Activated T-helper 2 cell treated with anti-CD3 and anti-CD28 coated beads, Interferon-gamma antibody, Interleukin-2, Interleukin-4, amounts not matched to agents 10 μg/mL and 5 μg/mL and 100 μg/mL, durations not matched to agents 14 hours and 24 hours and 36 hours (primary cell): ENCODE measurements at regions not wholly inside any gene's neighbourhood (a gene's known extent, or its start where the extent isn't known, plus 50 kb on each side); places are given as distances from the start of the nearest gene placed in this dataset.
"Not testable (repeated sequence)": the region's sequence is repeated elsewhere in the genome, so short reads cannot be mapped to it uniquely, and the experiment has no call there.

Experiments
- DNase-seq: peaks from one replicate; pipeline ENCODE4 v3.0.0; 2021; ENCODE audit warnings: low spot score
- H3K27ac Mint-ChIP-seq: one replicate; pipeline ENCODE4 v1.8.0; 2021; ENCODE audit warnings: mixed read lengths
- H3K27me3 Mint-ChIP-seq: one replicate; pipeline ENCODE4 v1.8.0; 2021; ENCODE audit warnings: low read depth, mixed read lengths
- H3K36me3 Mint-ChIP-seq: one replicate; pipeline ENCODE4 v1.8.0; 2021; ENCODE audit warnings: low read depth, mixed read lengths
- H3K4me1 Mint-ChIP-seq: one replicate; pipeline ENCODE4 v1.8.0; 2021; ENCODE audit warnings: low read depth, mixed read lengths
- H3K4me3 Mint-ChIP-seq: one replicate; pipeline ENCODE4 v1.8.0; 2021; ENCODE audit warnings: low read depth, mild to moderate bottlenecking, moderate library complexity, mixed read lengths
- H3K9me3 Mint-ChIP-seq: one replicate; pipeline ENCODE4 v1.8.0; 2021; ENCODE audit warnings: mixed read lengths
- intact Hi-C: fragments of 100-400 bp; cut with micrococcal nuclease; formaldehyde crosslinking; loops from one replicate; pipeline ENCODE4 v1.15.1; 2023

GRCh38 chr5:104126980-104127379 is 564.4 kb upstream of the NUDT12 start:
- DNase-seq, result no peak
- H3K27ac Mint-ChIP-seq, result no peak overlapping the region
- intact Hi-C loops, result no loop called here
- no peak overlapping the region for H3K4me3 Mint-ChIP-seq
- peaks cover 13% of the 10 kb centered on the region for H3K9me3 Mint-ChIP-seq
- H3K27me3 Mint-ChIP-seq, result no peaks in the 10 kb centered on the region
- no peaks in the 10 kb centered on the region for H3K4me1 Mint-ChIP-seq
- no peaks in the 10 kb centered on the region for H3K36me3 Mint-ChIP-seq

GRCh38 chr5:104119529-104119928 is 556.9 kb upstream of the NUDT12 start:
- intact Hi-C loops, result no loop called here
- no peak for DNase-seq
- Mint-ChIP-seq H3K27ac (no peak overlapping the region), H3K4me3 (no peak overlapping the region), H3K27me3 (no peaks in the 10 kb centered on the region), H3K4me1 (no peaks in the 10 kb centered on the region), H3K36me3 (no peaks in the 10 kb centered on the region), H3K9me3 (peaks cover 11% of the 10 kb centered on the region)

DNA sequence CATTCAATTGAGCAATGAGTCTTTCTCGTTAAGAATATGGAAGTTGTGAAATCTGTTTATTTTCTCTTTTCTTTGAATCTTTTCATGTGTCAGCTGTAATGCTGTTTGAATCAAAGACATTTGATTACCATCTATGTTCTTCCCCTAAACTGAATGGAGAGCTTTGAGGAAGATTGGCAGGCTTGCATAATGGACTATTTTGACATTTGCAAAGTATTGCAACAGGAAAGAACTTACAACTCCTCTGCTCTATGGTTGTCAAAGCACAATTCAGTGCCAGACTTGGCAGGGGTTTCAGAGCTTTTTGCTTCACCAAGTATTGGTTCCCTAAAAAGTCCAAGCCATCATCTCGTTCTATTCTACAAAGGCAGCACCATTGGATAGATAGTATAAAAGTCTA is 549.0 kb upstream of the NUDT12 start:
- no peak for DNase-seq
- H3K27me3 Mint-ChIP-seq, result no peaks in the 10 kb centered on the region
- H3K9me3 Mint-ChIP-seq, result peaks cover 13% of the 10 kb centered on the region
- no peak overlapping the region for H3K4me3 Mint-ChIP-seq
- intact Hi-C loops, result no loop called here
- no peaks in the 10 kb centered on the region for H3K4me1 Mint-ChIP-seq
- no peaks in the 10 kb centered on the region for H3K36me3 Mint-ChIP-seq
- H3K27ac Mint-ChIP-seq, result no peak overlapping the region

GRCh38 chr5:104096451-104096850 is 533.9 kb upstream of the NUDT12 start:
- no peaks in the 10 kb centered on the region for H3K36me3 Mint-ChIP-seq
- no peak overlapping the region for H3K4me3 Mint-ChIP-seq
- H3K4me1 Mint-ChIP-seq, result no peaks in the 10 kb centered on the region
- H3K27ac Mint-ChIP-seq, result no peak overlapping the region
- DNase-seq, result no peak
- intact Hi-C loops, result no loop called here
- H3K27me3 Mint-ChIP-seq, result no peaks in the 10 kb centered on the region
- peaks cover 14% of the 10 kb centered on the region for H3K9me3 Mint-ChIP-seq

DNA sequence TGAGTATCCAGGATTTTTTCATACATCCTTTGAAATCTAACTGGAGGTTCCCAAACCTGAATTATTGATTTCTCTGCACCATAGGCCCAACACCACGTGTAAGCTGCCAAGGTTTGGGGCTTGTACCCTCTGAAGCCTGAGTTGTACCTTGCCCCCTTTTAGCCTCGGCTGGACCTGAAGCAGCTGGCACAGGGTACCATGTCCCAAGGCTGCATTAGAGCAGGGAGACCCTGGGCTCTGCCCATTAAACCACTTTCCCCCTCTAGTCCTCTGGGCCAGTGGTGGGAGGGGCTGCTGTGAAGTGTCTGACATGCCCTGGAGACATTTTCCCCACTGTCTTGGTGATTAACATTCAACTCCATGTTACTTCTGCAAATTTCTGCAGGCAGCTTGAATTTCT is 532.9 kb upstream of the NUDT12 start:
- intact Hi-C loops, result no loop called here
- DNase-seq, result no peak
- Mint-ChIP-seq H3K4me3 (no peak overlapping the region), H3K4me1 (no peaks in the 10 kb centered on the region), H3K27ac (no peak overlapping the region), H3K36me3 (no peaks in the 10 kb centered on the region), H3K27me3 (no peaks in the 10 kb centered on the region), H3K9me3 (peaks cover 14% of the 10 kb centered on the region)

- H3K4me1 Mint-ChIP-seq, result no peaks in the 10 kb centered on the region
- H3K27me3 Mint-ChIP-seq, result no peaks in the 10 kb centered on the region
- H3K9me3 Mint-ChIP-seq, result peaks cover 10% of the 10 kb centered on the region
- no peak for DNase-seq
- H3K27ac Mint-ChIP-seq, result no peak overlapping the region
- intact Hi-C loops, result no loop called here
- no peak overlapping the region for H3K4me3 Mint-ChIP-seq
- no peaks in the 10 kb centered on the region for H3K36me3 Mint-ChIP-seq
Observed at GRCh38 chr5:104088876-104089778, 526.5 kb upstream of the NUDT12 start.

DNA sequence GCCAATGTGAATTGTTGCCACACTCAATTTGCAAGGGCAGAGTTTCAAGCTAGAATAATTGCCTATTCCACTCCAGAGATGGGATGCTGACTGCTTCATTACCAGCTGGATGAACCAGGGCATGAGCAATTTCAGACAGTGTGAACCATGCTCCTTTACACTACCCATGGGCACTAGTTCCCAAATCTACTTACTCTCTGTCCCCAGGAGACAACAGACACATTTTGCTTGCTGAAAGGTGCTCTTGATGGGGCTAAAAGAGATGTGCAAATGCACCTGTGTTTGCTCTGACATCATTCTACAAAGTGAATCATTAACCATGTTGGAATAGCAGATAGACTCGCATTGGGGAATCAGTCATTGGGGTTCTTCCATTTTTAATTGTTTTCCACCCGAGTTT is 522.3 kb upstream of the NUDT12 start:
- no peak for DNase-seq
- no peak overlapping the region for H3K4me3 Mint-ChIP-seq
- H3K36me3 Mint-ChIP-seq, result no peaks in the 10 kb centered on the region
- intact Hi-C loops, result no loop called here
- H3K27ac Mint-ChIP-seq, result no peak overlapping the region
- H3K4me1 Mint-ChIP-seq, result no peaks in the 10 kb centered on the region
- H3K9me3 Mint-ChIP-seq, result peaks cover 15% of the 10 kb centered on the region
- no peaks in the 10 kb centered on the region for H3K27me3 Mint-ChIP-seq

GRCh38 chr5:104082754-104083153 is 520.2 kb upstream of the NUDT12 start:
- Mint-ChIP-seq H3K36me3 (no peaks in the 10 kb centered on the region), H3K9me3 (peaks cover 6% of the 10 kb centered on the region), H3K27me3 (no peaks in the 10 kb centered on the region), H3K4me1 (no peaks in the 10 kb centered on the region), H3K4me3 (no peak overlapping the region), H3K27ac (no peak overlapping the region)
- intact Hi-C loops, result no loop called here
- DNase-seq, result no peak

- no peak overlapping the region for H3K4me3 Mint-ChIP-seq
- H3K36me3 Mint-ChIP-seq, result no peaks in the 10 kb centered on the region
- no peaks in the 10 kb centered on the region for H3K27me3 Mint-ChIP-seq
- H3K9me3 Mint-ChIP-seq, result peaks cover 5% of the 10 kb centered on the region
- DNase-seq, result no peak
- no peak overlapping the region for H3K27ac Mint-ChIP-seq
- intact Hi-C loops, result no loop called here
- H3K4me1 Mint-ChIP-seq, result no peaks in the 10 kb centered on the region
Observed at GRCh38 chr5:104081232-104081631, 518.6 kb upstream of the NUDT12 start.

DNA sequence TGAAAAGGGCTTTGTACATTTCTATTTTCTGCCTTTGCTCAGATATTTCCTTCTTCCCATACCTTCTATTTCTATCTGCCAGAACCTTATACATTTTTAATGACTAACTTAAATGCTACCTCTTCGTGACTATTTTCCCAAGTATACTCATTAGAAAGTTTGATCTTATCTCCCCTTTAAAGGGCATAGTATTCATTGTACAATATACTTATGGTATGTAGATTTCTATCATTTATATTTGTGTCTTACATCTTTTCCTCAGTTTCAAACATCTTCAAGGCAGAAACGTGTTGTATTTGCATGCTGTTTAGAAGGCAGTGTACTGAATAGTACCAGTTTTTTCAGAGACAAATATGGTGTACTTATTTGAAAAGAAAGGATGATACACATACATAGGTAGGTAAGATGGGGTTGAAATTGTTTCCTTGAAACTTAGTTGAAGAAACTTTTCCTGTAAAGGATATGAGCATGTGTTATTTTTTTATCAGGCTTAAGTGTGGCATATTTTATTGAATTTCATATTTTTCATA is 518.1 kb upstream of the NUDT12 start:
- Mint-ChIP-seq H3K27me3 (no peaks in the 10 kb centered on the region), H3K27ac (no peak overlapping the region), H3K9me3 (peaks cover 5% of the 10 kb centered on the region), H3K4me1 (no peaks in the 10 kb centered on the region), H3K36me3 (no peaks in the 10 kb centered on the region), H3K4me3 (no peak overlapping the region)
- no peak for DNase-seq
- intact Hi-C loops, result no loop called here

DNA sequence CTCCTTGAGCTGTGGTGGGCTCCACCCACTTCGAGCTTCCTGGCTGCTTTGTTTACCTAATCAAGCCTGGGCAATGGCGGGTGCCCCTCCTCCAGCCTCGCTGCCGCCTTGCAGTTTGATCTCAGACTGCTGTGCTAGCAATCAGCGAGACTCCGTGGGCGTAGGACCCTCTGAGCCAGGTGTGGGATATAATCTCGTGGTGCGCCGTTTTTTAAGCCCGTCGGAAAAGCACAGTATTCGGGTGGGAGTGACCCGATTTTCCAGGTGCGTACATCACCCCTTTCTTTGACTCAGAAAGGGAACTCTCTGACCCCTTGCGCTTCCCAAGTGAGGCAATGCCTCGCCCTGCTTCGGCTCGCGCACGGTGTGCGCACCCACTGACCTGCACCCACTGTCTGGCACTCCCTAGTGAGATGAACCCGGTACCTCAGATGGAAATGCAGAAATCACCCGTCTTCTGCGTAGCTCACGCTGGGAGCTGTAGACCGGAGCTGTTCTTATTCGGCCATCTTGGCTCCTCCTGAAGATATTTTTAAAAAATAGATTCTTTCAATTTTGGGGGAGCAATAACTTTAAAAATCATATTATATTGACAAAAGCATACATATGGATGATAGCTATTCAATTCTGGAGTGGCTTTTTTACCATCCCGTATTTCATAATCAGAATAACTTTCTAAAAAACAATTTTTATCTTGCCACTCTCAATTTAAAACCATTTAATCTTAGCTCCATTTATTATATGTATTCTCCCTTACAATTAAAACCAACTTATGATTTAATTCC is 517.5 kb upstream of the NUDT12 start:
- H3K9me3 Mint-ChIP-seq, H3K36me3 Mint-ChIP-seq, intact Hi-C loops, H3K4me3 Mint-ChIP-seq, DNase-seq, H3K27me3 Mint-ChIP-seq, H3K27ac Mint-ChIP-seq, H3K4me1 Mint-ChIP-seq: not testable (repeated sequence)

DNA sequence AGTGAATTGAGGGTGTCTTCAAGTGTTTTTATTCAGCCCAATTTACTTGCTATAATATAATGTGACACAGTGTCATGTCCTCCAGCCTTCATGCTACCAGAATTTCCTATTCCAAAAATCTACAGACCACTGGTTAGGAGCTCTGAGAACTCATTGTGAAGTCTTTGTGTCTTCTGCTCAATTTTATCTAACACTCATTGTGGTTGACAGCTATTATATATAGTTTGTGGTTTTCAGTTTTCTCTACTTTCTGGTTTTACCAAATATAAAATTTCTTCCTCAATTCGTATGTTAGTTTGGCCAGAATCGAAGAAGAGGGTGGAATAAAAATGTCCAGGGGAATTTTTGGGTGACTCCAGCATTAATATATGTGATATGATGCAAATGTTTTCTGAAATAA is 509.3 kb upstream of the NUDT12 start:
- Mint-ChIP-seq H3K4me1 (no peaks in the 10 kb centered on the region), H3K4me3 (no peak overlapping the region), H3K36me3 (no peaks in the 10 kb centered on the region), H3K27me3 (no peaks in the 10 kb centered on the region), H3K27ac (no peak overlapping the region), H3K9me3 (no peaks in the 10 kb centered on the region)
- intact Hi-C loops, result no loop called here
- DNase-seq, result no peak
